CD14-positive monocyte (primary cell): ENCODE measurements at regions not wholly inside any gene's neighbourhood (a gene's known extent, or its start where the extent isn't known, plus 50 kb on each side); places are given as distances from the start of the nearest gene placed in this dataset.

ENCODE experiments used
- DNase-seq, 3 donors: peaks; one replicate each; pipeline ENCODE4 v3.0.0-alpha.2; 2011 to 2022
- H2AFZ ChIP-seq: 2 replicates; pipeline ENCODE4 v1.6.0; 2012; ENCODE audit warnings: mild to moderate bottlenecking, low read depth, low read length, inconsistent platforms; ENCODE audit not compliant: insufficient read depth, poor library complexity, severe bottlenecking
- H3K27ac ChIP-seq, 2 donors: 1 replicate in 1 of 2; 2 replicates in 1 of 2; pipeline ENCODE4 v1.5.1; 2012 to 2013; ENCODE audit warnings: low read length in 2 of 2, control low read depth in 1 of 2, inconsistent platforms in 1 of 2, low read depth in 1 of 2, mild to moderate bottlenecking in 1 of 2
- H3K27me3 ChIP-seq, 2 donors: one replicate each; pipeline versions ENCODE4 v1.6.0 to v1.6.1; 2011 to 2013; ENCODE audit warnings: low read length in 2 of 2; ENCODE audit not compliant: control insufficient read depth in 2 of 2, insufficient read depth in 2 of 2
- H3K36me3 ChIP-seq, 2 donors: replicated peaks in 1 of 2; 1 replicate in 1 of 2; 2 replicates in 1 of 2; pipeline versions ENCODE4 v1.5.1 to v1.6.1; 2012 to 2013; ENCODE audit warnings: low read length in 2 of 2, control low read depth in 1 of 2, inconsistent platforms in 1 of 2, mild to moderate bottlenecking in 1 of 2; ENCODE audit not compliant: insufficient read depth in 2 of 2, control insufficient read depth in 1 of 2
- H3K4me1 ChIP-seq, 2 donors: 1 replicate in 1 of 2; 2 replicates in 1 of 2; pipeline versions ENCODE4 v1.5.1 to v1.6.1; 2012 to 2013; ENCODE audit warnings: low read length in 2 of 2, control low read depth in 1 of 2, inconsistent platforms in 1 of 2, mild to moderate bottlenecking in 1 of 2, moderate library complexity in 1 of 2; ENCODE audit not compliant: insufficient read depth in 2 of 2, control insufficient read depth in 1 of 2
- H3K4me2 ChIP-seq: replicated peaks from 2 replicates; pipeline ENCODE3; 2012; ENCODE audit warnings: low read length, moderate library complexity, mild to moderate bottlenecking; ENCODE audit not compliant: poor library complexity, severe bottlenecking; ENCODE audit errors: extremely low read depth
- H3K4me3 ChIP-seq, 3 experiments: fragments of 200-600 bp in 1 of 3; sonication (generic) in 1 of 3; replicated peaks in 1 of 3; 1 replicate in 2 of 3; 2 replicates in 1 of 3; pipeline ENCODE4 v1.5.1; 2011 to 2013; ENCODE audit warnings: low read length in 3 of 3, mild to moderate bottlenecking in 3 of 3, control low read depth in 2 of 3, low read depth in 2 of 3, inconsistent platforms in 1 of 3, moderate library complexity in 1 of 3
- H3K79me2 ChIP-seq: 2 replicates; pipeline ENCODE4 v1.6.0; 2012; ENCODE audit warnings: mild to moderate bottlenecking, control low read depth, inconsistent platforms, low read length, moderate library complexity; ENCODE audit not compliant: insufficient read depth
- H3K9ac ChIP-seq: 2 replicates; pipeline ENCODE4 v1.6.0; 2017; ENCODE audit warnings: low read length, mild to moderate bottlenecking; ENCODE audit not compliant: insufficient read depth, poor library complexity, severe bottlenecking
- H3K9me3 ChIP-seq, 2 donors: replicated peaks in 1 of 2; 1 replicate in 1 of 2; 2 replicates in 1 of 2; pipeline versions ENCODE4 v1.5.1 to v1.6.1; 2012 to 2013; ENCODE audit warnings: low read length in 2 of 2, control low read depth in 1 of 2; ENCODE audit not compliant: control insufficient read depth in 1 of 2, insufficient read depth in 1 of 2
- H4K20me1 ChIP-seq: 2 replicates; pipeline ENCODE4 v1.6.0; 2012; ENCODE audit warnings: mild to moderate bottlenecking, low read length, control low read depth, moderate library complexity; ENCODE audit not compliant: insufficient read depth
- H3K27ac Mint-ChIP-seq, 7 donors: one replicate each; pipeline ENCODE4 v1.8.0; 2020; ENCODE audit warnings: mild to moderate bottlenecking in 7 of 7, mixed read lengths in 7 of 7, moderate library complexity in 6 of 7, inconsistent platforms in 2 of 7
- H3K27me3 Mint-ChIP-seq, 3 donors: one replicate each; pipeline ENCODE4 v1.8.0; 2021 to 2022; ENCODE audit warnings: low read depth in 3 of 3, mild to moderate bottlenecking in 3 of 3, mixed read lengths in 3 of 3, moderate library complexity in 3 of 3, inconsistent platforms in 1 of 3
- H3K36me3 Mint-ChIP-seq, 2 donors: one replicate each; pipeline ENCODE4 v1.8.0; 2020; ENCODE audit warnings: mixed read lengths in 2 of 2, inconsistent platforms in 1 of 2, mild to moderate bottlenecking in 1 of 2
- H3K4me1 Mint-ChIP-seq: one replicate; pipeline ENCODE4 v1.8.0; 2020; ENCODE audit warnings: mild to moderate bottlenecking, mixed read lengths
- H3K4me3 Mint-ChIP-seq, 2 donors: one replicate each; pipeline ENCODE4 v1.8.0; 2020; ENCODE audit warnings: mild to moderate bottlenecking in 2 of 2, mixed read lengths in 2 of 2, moderate library complexity in 1 of 2
- H3K9me3 Mint-ChIP-seq, 7 donors: one replicate each; pipeline ENCODE4 v1.8.0; 2020 to 2022; ENCODE audit warnings: mixed read lengths in 7 of 7, mild to moderate bottlenecking in 6 of 7, moderate library complexity in 6 of 7, inconsistent platforms in 2 of 7
- WGBS: methylation state at CpG from one replicate; pipeline ENCODE4 v1.1.5; 2013; ENCODE audit warnings: missing lambda C conversion rate; ENCODE audit not compliant: insufficient coverage; 5-methylcytosine and 5-hydroxymethylcytosine counted together
- intact Hi-C, 2 donors: fragments of 100-400 bp; cut with micrococcal nuclease; formaldehyde crosslinking; loops; one replicate each; pipeline versions ENCODE4 v1.15.0 to v1.15.1; 2023
- TF ChIP-seq, protein P1 (sequence below): fragments of 200-600 bp; IDR thresholded peaks from one replicate; pipeline ENCODE4 v1.8.0; 2022; ENCODE audit warnings: antibody characterized with exemption, mild to moderate bottlenecking

GRCh38 chr2:234643407-234643806 lies 146.5 kb upstream of the ARL4C start:
- intact Hi-C loops = no loop called here
- no CpG with 5 or more reads among the region's 2 CpGs for WGBS

GRCh38 chr2:234641086-234641485 lies 144.2 kb upstream of the ARL4C start:
- TF ChIP-seq, protein P1, sequence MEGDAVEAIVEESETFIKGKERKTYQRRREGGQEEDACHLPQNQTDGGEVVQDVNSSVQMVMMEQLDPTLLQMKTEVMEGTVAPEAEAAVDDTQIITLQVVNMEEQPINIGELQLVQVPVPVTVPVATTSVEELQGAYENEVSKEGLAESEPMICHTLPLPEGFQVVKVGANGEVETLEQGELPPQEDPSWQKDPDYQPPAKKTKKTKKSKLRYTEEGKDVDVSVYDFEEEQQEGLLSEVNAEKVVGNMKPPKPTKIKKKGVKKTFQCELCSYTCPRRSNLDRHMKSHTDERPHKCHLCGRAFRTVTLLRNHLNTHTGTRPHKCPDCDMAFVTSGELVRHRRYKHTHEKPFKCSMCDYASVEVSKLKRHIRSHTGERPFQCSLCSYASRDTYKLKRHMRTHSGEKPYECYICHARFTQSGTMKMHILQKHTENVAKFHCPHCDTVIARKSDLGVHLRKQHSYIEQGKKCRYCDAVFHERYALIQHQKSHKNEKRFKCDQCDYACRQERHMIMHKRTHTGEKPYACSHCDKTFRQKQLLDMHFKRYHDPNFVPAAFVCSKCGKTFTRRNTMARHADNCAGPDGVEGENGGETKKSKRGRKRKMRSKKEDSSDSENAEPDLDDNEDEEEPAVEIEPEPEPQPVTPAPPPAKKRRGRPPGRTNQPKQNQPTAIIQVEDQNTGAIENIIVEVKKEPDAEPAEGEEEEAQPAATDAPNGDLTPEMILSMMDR = no peak
- Histone ChIP-seq H3K36me3 (no peaks in the 10 kb centered on the region), H2AFZ (no peak overlapping the region), H3K4me1 (no peaks in the 10 kb centered on the region), H3K4me3 (no peak overlapping the region), H3K4me2 (no peak overlapping the region), H3K9ac (no peak overlapping the region), H3K9me3 (peaks cover 15 to 35% of the 10 kb centered on the region in 2 donors), H4K20me1 (no peaks in the 10 kb centered on the region), H3K79me2 (no peaks in the 10 kb centered on the region), H3K27me3 (no peaks in the 10 kb centered on the region), H3K27ac (no peak overlapping the region)
- intact Hi-C loops = no loop called here
- Mint-ChIP-seq H3K4me1 (no peaks in the 10 kb centered on the region), H3K36me3 (no peaks in the 10 kb centered on the region), H3K27ac (no peak overlapping the region), H3K4me3 (no peak overlapping the region), H3K9me3 (peaks cover 15 to 34% (median 25%) of the 10 kb centered on the region in 7 donors), H3K27me3 (peaks cover 0 to 4% (median 2%) of the 10 kb centered on the region in 3 donors)
- no peak for DNase-seq
- 100% methylated on average over 2 of the region's 2 CpGs for WGBS

More at GRCh38 chr2:234643407-234643806, 146.5 kb upstream of the ARL4C start:
- DNase-seq = no peak
- Histone ChIP-seq H3K4me1 (no peaks in the 10 kb centered on the region), H3K79me2 (no peaks in the 10 kb centered on the region), H3K4me2 (no peak overlapping the region), H3K4me3 (no peak overlapping the region), H2AFZ (no peak overlapping the region), H3K9me3 (peaks cover 15 to 24% of the 10 kb centered on the region in 2 donors), H3K27me3 (no peaks in the 10 kb centered on the region), H3K36me3 (no peaks in the 10 kb centered on the region), H3K9ac (no peak overlapping the region), H3K27ac (no peak overlapping the region), H4K20me1 (no peaks in the 10 kb centered on the region)
- Mint-ChIP-seq H3K27ac (no peak overlapping the region), H3K4me3 (no peak overlapping the region), H3K36me3 (no peaks in the 10 kb centered on the region), H3K27me3 (peaks cover 0 to 2% (median 2%) of the 10 kb centered on the region in 3 donors), H3K4me1 (no peaks in the 10 kb centered on the region), H3K9me3 (peaks cover 14 to 28% (median 21%) of the 10 kb centered on the region in 7 donors)
- TF ChIP-seq, protein P1 = no peak
